ENCODE measurements at regions not wholly inside any gene's neighbourhood (a gene's known extent, or its start where the extent isn't known, plus 50 kb on each side); places are given as distances from the start of the nearest gene placed in this dataset.
"Not testable (repeated sequence)": the region's sequence is repeated elsewhere in the genome, so short reads cannot be mapped to it uniquely, and the experiment has no call there.

DNA sequence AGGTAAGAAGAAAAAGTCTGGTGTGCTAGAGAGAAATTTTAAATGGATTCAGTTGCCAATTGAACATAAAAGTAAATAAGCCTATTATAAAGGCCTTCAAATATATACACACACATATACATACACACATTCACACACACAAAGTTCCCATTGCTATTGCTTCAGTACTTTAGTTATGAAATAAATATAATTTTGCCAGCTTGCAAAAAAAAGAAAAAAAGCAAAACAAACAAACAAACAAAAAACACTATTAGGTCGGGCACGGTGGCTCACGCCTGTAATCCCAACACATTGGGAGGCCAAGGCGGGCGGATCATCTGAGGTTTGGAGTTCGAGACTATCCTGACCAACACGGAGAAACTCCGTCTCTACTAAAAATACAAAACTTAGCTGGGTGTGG, 80.3 kb downstream of the SPIN4 start:
- no peak for TF ChIP-seq CTCF (IDR thresholded peaks at IDR 0.05; ENCODE audit: extremely low read depth, missing control alignments)
- DNase-seq (ENCODE audit: low spot score), result no peak

GRCh38 chrX:63258144-63258543, 93.0 kb downstream of the SPIN4 start:
- no peak for DNase-seq (ENCODE audit: low spot score)
- no peak for TF ChIP-seq CTCF (IDR thresholded peaks at IDR 0.05; ENCODE audit: extremely low read depth, missing control alignments)

- peak; percentile 58 for TF ChIP-seq CTCF (IDR thresholded peaks at IDR 0.05; ENCODE audit: extremely low read depth, missing control alignments)
- DNase-seq (ENCODE audit: low spot score), result peak; percentile 21
Observed at GRCh38 chrX:63250253-63250868, 100.8 kb downstream of the SPIN4 start.

DNA sequence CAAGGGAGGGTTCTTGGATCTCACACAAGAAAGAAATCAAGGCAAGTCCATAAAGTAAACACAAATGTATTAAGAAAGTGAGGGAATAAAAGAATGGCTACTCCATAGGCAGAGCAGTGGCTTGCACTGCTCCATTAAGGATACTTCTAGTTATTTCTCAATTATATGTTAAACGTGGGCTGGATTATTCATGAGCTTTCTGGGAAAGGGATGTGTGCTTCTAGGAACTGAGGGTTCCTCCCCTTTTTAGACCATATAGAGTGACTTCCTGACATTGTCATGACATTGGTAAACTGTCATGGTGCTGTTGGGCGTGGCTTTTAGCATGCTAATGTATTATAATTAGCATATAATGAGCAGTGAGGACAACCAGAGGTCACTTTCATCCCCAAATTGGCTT, 108.4 kb downstream of the SPIN4 start:
- not testable (repeated sequence) for DNase-seq (ENCODE audit: low spot score)

DNA sequence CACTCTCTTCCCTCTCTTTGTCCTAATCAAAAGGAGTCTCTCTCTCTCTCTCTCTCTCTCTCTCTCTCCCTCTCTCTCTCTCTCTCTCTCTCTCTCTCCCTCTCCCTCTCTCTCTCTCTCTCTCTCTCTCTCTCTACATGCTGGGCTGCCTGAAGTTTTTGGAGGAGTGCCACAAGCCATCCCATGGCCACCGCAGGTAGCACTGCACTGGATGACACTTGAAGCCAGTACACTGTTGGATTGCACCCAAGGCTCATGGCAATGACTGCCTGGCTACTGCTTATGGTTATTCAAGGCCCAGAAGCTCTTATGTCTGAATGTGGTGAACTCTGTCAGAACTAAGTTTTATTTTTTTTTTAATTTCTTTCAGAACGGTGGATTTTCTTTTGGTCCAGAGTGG, 115.2 kb downstream of the SPIN4 start:
- DNase-seq (ENCODE audit: low spot score), result not testable (repeated sequence)

DNA sequence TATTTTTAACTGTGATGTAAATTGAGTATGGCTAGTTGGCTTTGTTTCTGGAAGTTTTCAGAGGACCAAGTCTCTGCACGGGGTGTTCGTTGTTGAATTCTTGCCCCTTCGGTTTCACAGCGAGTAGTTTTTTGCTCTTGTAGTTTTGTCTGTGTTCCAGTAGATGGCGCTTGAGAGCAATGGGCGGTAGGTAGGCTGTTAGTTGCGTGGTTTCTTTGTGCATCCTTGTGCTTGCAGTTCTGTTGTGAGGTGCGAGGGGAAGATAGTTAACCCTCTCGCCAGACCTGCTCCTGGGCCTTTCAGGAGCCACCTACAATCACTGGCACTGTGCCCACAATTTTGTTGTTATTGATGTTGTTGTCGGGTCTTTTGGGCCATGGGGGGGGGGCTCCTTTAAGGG, 118.1 kb downstream of the SPIN4 start:
- not testable (repeated sequence) for DNase-seq (ENCODE audit: low spot score)

DNA sequence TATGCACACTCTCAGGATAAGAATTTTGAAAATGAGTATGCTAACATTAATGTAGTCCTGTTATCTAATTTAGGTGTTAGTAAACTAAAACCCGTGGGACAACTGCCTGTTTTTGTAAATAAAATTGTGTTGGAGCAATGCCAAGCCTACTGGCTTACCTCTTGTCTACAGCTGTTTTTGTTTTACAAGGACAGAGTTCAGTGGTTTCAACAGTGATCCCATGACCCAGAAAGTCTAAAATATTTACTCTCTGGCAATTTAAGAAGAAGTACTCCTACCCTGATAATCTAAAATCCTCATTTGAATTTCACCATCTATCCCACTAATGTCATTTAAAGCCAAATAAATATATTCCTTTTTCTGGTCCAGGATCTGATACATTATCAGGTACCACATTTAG, 132.9 kb downstream of the SPIN4 start:
- not testable (repeated sequence) for DNase-seq (ENCODE audit: low spot score)

DNA sequence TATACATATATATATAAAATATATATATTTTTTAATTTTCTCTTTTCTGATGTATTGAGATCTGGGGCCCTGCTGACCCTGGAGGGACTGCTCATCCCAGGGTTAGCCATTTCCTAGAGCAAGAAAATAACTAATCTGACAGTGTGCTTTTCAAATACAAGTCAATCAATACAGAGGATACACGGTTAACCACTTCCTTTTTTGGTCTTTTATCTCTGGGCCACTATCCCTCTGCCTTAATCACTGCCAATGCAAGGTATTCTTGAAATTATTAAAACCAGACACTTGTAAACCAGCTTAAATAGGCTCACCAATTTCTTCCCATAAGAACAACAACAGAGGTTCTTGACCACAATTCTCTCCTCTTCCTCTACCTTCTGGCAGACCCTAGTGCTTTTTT, 133.6 kb downstream of the SPIN4 start:
- DNase-seq (ENCODE audit: low spot score), result not testable (repeated sequence)

- DNase-seq (ENCODE audit: low spot score), result not testable (repeated sequence)
Observed at GRCh38 chrX:63209645-63210044, 141.5 kb downstream of the SPIN4 start.

- DNase-seq (ENCODE audit: low spot score), result not testable (repeated sequence)
Observed at GRCh38 chrX:63209128-63209527, 142.0 kb downstream of the SPIN4 start.

DNA sequence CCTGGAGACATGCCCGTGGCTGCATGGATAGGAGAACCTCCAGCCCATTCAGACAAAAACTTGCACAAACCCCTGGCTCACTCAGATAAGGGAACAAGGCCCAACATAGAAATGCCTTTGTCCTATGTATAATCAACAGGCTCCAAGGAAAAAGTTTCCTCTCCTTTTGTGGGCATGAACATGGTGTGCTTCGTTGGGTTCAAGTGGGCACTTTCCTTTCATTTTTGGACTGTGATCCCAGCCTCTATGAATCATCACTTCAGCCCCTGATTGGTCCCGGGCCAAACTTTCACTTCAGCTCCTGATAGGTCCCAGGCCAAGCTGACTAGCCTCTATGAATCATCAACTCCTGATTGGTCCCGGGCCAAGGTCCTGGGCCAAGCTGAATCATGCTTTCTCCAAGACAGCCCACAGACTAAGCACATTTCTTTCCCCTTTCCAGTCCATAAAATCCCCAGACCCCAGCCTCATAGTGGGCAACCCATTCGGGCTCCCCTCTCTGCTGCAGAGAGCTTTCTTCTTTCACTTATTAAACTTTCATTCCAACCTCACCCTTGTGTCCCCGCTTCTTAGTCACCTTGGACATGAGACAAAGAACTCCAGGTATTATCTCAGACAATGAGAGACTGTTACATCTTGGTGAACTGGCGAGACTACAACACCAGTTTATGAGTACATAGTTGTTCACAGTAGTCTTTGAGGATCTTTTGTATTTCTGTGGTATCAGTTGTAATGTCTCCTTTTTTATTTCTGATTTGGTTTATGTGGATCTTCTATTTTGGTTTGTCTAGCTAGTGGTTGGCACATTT, 146.7 kb downstream of the SPIN4 start:
- DNase-seq (ENCODE audit: low spot score), result not testable (repeated sequence)

GRCh38 chrX:63201987-63202386, 149.1 kb downstream of the SPIN4 start:
- DNase-seq (ENCODE audit: low spot score), result not testable (repeated sequence)

DNA sequence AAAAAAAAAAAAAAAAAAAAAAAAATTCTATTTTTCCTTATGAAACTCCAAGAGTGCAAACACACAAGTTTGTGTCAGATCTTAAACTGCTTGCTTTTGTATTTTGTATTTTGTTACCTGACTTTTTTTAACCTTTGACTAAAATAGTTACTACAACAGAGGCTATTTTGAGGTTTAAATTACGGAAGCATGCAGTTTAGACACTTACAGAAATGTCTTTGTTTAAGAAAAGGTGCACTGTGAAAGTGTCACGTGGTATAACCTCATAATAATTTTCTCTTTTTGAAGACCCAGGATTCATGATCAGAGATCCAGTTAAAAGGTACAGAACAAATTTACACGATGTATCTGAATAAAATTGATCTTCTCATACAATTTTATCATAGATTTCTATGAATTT, 152.4 kb downstream of the SPIN4 start:
- DNase-seq (ENCODE audit: low spot score), result not testable (repeated sequence)

DNA sequence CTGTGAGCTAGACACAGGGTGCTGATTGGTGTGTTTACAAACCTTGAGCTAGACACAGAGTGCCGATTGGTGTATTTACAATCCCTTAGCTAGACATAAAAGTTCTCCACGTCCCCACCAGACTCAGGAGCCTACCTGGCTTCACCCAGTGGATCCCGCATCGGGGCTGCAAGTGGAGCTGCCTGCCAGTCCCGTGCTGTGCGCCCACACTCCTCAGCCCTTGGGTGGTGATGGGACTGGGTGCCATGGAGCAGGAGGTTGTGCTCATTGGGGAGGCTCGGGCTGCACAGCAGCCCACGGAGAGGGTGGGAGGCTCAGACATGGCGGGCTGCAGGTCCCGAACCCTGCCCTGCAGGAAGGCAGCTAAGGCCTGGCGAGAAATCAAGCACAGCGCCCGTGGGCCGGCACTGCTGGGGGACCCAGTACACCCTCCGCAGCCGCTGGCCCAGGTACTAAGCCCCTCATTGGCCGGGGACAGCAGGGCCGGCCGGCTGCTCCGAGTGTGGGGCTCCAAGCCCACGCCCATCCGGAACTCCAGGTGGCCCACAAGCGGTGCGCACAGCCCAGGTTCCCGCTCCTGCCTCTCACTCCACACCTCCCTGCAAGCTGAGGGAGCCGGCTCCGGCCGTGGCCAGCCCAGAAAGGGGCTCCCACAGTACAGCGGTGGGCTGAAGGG, 158.6 kb downstream of the SPIN4 start:
- not testable (repeated sequence) for DNase-seq (ENCODE audit: low spot score)
